HL-60 (cell line): ENCODE measurements at regions not wholly inside any gene's neighbourhood (a gene's known extent, or its start where the extent isn't known, plus 50 kb on each side); places are given as distances from the start of the nearest gene placed in this dataset.

Source experiments
- DNase-seq, 2 experiments: peaks; one replicate each; pipeline ENCODE4 v3.0.0-alpha.2; 2010 to 2020; ENCODE audit warnings: low read depth in 1 of 2, low spot score in 1 of 2
- H3K27ac ChIP-seq: fragments of 250-450 bp; sonication (Bioruptor Pico); replicated peaks from 2 replicates; pipeline ENCODE4 v1.5.1; 2020; ENCODE audit warnings: mild to moderate bottlenecking, moderate library complexity
- H3K27me3 ChIP-seq: fragments of 250-450 bp; sonication (Bioruptor Pico); 2 replicates; pipeline ENCODE4 v1.5.1; 2021; ENCODE audit warnings: mild to moderate bottlenecking, moderate library complexity; ENCODE audit not compliant: insufficient read depth, poor library complexity, severe bottlenecking
- H3K4me3 ChIP-seq: replicated peaks from 2 replicates; pipeline ENCODE4 v1.5.1; 2011; ENCODE audit warnings: mild to moderate bottlenecking, control low read depth, low read length; ENCODE audit not compliant: insufficient read depth
- GABPA ChIP-seq: IDR thresholded peaks from 2 replicates; pipeline ENCODE4 v1.6.1; 2012; ENCODE audit warnings: low read depth
- POLR2AphosphoS5 ChIP-seq: IDR thresholded peaks from 2 replicates; pipeline ENCODE4 v1.6.1; 2012; ENCODE audit warnings: low read depth
- SPI1 ChIP-seq: IDR thresholded peaks from 2 replicates; pipeline ENCODE4 v1.6.1; 2012; ENCODE audit warnings: low read depth, mild to moderate bottlenecking, borderline replicate concordance
- TF ChIP-seq, protein P1 (sequence below): IDR thresholded peaks from one replicate; pipeline ENCODE4 v1.5.1; 2011; ENCODE audit warnings: low read length, control low read depth, inconsistent platforms; ENCODE audit not compliant: insufficient read depth
- TF ChIP-seq, protein P2 (sequence below): IDR thresholded peaks from 2 replicates; pipeline ENCODE4 v1.6.1; 2012; ENCODE audit warnings: low read depth; ENCODE audit not compliant: insufficient replicate concordance

DNA sequence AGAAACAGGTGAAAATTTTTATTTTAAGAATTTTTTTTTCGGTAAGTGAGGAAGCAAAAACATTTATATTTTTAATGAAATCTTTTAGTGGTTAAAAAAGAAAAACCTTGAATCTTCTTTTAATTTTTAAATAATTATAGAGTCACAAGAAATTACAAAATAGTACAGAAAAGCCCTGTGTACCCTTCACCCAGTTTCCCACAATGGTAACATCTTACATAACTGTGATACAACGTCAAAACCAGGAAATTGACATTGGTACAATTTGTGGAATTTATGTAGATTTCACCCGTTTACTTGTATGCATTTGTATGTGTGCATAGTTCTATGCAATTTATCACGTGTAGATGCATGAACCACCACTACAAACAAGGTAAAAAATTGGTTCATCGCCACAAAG, 285.9 kb downstream of the MTX2 start:
- no peak for DNase-seq
- no peak overlapping the region for H3K27ac ChIP-seq
- TF ChIP-seq GABPA (no peak), POLR2AphosphoS5 (no peak), SPI1 (no peak)
- TF ChIP-seq, protein P1, sequence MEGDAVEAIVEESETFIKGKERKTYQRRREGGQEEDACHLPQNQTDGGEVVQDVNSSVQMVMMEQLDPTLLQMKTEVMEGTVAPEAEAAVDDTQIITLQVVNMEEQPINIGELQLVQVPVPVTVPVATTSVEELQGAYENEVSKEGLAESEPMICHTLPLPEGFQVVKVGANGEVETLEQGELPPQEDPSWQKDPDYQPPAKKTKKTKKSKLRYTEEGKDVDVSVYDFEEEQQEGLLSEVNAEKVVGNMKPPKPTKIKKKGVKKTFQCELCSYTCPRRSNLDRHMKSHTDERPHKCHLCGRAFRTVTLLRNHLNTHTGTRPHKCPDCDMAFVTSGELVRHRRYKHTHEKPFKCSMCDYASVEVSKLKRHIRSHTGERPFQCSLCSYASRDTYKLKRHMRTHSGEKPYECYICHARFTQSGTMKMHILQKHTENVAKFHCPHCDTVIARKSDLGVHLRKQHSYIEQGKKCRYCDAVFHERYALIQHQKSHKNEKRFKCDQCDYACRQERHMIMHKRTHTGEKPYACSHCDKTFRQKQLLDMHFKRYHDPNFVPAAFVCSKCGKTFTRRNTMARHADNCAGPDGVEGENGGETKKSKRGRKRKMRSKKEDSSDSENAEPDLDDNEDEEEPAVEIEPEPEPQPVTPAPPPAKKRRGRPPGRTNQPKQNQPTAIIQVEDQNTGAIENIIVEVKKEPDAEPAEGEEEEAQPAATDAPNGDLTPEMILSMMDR = no peak
- TF ChIP-seq, protein P2, sequence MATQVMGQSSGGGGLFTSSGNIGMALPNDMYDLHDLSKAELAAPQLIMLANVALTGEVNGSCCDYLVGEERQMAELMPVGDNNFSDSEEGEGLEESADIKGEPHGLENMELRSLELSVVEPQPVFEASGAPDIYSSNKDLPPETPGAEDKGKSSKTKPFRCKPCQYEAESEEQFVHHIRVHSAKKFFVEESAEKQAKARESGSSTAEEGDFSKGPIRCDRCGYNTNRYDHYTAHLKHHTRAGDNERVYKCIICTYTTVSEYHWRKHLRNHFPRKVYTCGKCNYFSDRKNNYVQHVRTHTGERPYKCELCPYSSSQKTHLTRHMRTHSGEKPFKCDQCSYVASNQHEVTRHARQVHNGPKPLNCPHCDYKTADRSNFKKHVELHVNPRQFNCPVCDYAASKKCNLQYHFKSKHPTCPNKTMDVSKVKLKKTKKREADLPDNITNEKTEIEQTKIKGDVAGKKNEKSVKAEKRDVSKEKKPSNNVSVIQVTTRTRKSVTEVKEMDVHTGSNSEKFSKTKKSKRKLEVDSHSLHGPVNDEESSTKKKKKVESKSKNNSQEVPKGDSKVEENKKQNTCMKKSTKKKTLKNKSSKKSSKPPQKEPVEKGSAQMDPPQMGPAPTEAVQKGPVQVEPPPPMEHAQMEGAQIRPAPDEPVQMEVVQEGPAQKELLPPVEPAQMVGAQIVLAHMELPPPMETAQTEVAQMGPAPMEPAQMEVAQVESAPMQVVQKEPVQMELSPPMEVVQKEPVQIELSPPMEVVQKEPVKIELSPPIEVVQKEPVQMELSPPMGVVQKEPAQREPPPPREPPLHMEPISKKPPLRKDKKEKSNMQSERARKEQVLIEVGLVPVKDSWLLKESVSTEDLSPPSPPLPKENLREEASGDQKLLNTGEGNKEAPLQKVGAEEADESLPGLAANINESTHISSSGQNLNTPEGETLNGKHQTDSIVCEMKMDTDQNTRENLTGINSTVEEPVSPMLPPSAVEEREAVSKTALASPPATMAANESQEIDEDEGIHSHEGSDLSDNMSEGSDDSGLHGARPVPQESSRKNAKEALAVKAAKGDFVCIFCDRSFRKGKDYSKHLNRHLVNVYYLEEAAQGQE = no peak
- H3K27me3 ChIP-seq = peaks cover 39% of the 10 kb centered on the region
- no peak overlapping the region for H3K4me3 ChIP-seq

DNA sequence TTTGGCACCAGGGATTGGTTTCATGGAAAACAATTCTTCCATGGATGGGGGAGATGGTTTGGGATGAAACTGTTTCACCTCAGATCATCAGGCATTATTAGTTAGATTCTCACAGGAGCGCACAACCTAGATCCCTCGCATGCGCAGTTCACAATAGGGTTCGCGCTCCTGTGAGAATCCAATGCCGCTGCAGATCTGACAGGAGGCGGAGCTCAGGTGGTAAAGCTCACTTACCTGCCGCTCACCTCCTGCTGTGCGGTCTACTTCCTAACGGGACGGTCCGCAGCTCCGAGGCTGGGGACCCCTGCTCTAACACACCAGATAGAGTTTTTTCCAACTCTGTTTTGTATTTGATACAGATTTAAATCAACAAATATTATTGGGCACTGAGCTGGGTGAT, 286.5 kb downstream of the MTX2 start:
- Histone ChIP-seq H3K4me3 (no peak overlapping the region), H3K27me3 (peaks cover 38% of the 10 kb centered on the region), H3K27ac (no peak overlapping the region)
- no peak for DNase-seq
- TF ChIP-seq SPI1 = no peak
- TF ChIP-seq, protein P1 = no peak
- no peak for TF ChIP-seq GABPA
- no peak for TF ChIP-seq POLR2AphosphoS5
- TF ChIP-seq, protein P2 = no peak

DNA sequence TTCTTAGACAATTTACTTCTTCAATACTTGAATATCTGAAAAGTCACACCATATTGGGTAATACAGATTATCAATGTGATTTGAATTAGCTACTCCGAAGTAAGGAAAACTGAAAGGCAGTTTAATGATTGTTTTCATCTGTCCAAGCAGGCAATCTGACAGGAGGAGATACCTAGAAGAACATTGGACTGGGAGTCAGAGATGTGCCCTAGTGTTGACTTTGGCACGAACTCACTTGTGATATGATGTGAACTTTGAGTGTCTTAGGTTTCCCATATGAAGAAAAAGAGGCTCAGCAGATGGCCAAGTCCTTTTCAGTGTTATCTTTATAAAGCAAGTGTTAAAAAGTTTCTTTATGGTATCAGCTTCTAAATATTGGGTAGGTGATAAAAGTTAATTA, 287.1 kb downstream of the MTX2 start:
- peaks cover 39% of the 10 kb centered on the region for H3K27me3 ChIP-seq
- no peak for DNase-seq
- no peak for TF ChIP-seq GABPA
- TF ChIP-seq, protein P1 = no peak
- no peak for TF ChIP-seq POLR2AphosphoS5
- TF ChIP-seq SPI1 = no peak
- TF ChIP-seq, protein P2 = no peak
- no peak overlapping the region for H3K27ac ChIP-seq
- no peak overlapping the region for H3K4me3 ChIP-seq
